ENCODE measurements at regions not wholly inside any gene's neighbourhood (a gene's known extent, or its start where the extent isn't known, plus 50 kb on each side); places are given as distances from the start of the nearest gene placed in this dataset.

GRCh38 chr7:45993621-45994020, 72.5 kb upstream of the IGFBP3 start:
- no peaks in the 10 kb centered on the region for H3K36me3 ChIP-seq (ENCODE audit: insufficient read depth, low read length)
- DNase-seq (ENCODE audit: low spot score), result no peak
- no peaks in the 10 kb centered on the region for H4K20me1 ChIP-seq (ENCODE audit: insufficient read depth, low read length)
- intact Hi-C loops (cut with micrococcal nuclease; ENCODE audit: unreplicated experiment), result no loop called here
- H3K27ac ChIP-seq (ENCODE audit: low read depth, low read length, poor library complexity, severe bottlenecking), result no peak overlapping the region
- 0 out of 2 replicates have a peak, but pooled peaks cover 10% of the 10 kb centered on the region for H3K9me3 ChIP-seq (ENCODE audit: low read length)
- POLR2A ChIA-PET, result interaction anchor here (0.7 to 1.4 kb wide), 3 partner anchors 9 to 34 kb away, joined by 3 to 5 read pairs (median 5); no protein-coding TSS in a partner anchor
- no peak overlapping the region for H3K4me3 ChIP-seq (ENCODE audit: low read depth, low read length, poor library complexity, severe bottlenecking)
- H2AFZ ChIP-seq (ENCODE audit: low read length), result no peak overlapping the region
- no peaks in the 10 kb centered on the region for H3K79me2 ChIP-seq (ENCODE audit: insufficient read depth, low read depth, low read length)
- CTCF ChIA-PET (ENCODE audit: unreplicated experiment), result no interaction called here
- TF ChIP-seq CTCF (conservative IDR thresholded peaks at IDR 0.05; ENCODE audit: low read length), result no peak
- TF ChIP-seq EZH2phosphoT487 (IDR thresholded peaks at IDR 0.05; ENCODE audit: borderline replicate concordance, low read depth, low read length), result no peak
- no peaks in the 10 kb centered on the region for H3K4me1 ChIP-seq (ENCODE audit: insufficient read depth, low read length, poor library complexity, severe bottlenecking)
- H3K9me2 ChIP-seq (ENCODE audit: insufficient read depth, low read length), result no peaks in the 10 kb centered on the region
- no TSS peak for BruUV-seq (replicated peaks)
- no peak overlapping the region for H3K4me2 ChIP-seq (ENCODE audit: low read length)

- ChIA-PET CTCF (ENCODE audit: unreplicated experiment) (no interaction called here), POLR2A (interaction anchor here (1.4 kb wide), 1 partner anchor 9 kb away, joined by 5 read pairs; no protein-coding TSS in a partner anchor)
- Histone ChIP-seq H3K36me3 (ENCODE audit: insufficient read depth, low read length) (no peaks in the 10 kb centered on the region), H2AFZ (ENCODE audit: low read length) (no peak overlapping the region), H3K4me1 (ENCODE audit: insufficient read depth, low read length, poor library complexity, severe bottlenecking) (no peaks in the 10 kb centered on the region), H3K9me2 (ENCODE audit: insufficient read depth, low read length) (no peaks in the 10 kb centered on the region), H3K9me3 (ENCODE audit: low read length) (0 out of 2 replicates have a peak, but pooled peaks cover 10% of the 10 kb centered on the region), H3K4me2 (ENCODE audit: low read length) (no peak overlapping the region), H4K20me1 (ENCODE audit: insufficient read depth, low read length) (no peaks in the 10 kb centered on the region), H3K79me2 (ENCODE audit: insufficient read depth, low read depth, low read length) (no peaks in the 10 kb centered on the region), H3K4me3 (ENCODE audit: low read depth, low read length, poor library complexity, severe bottlenecking) (no peak overlapping the region), H3K27ac (ENCODE audit: low read depth, low read length, poor library complexity, severe bottlenecking) (no peak overlapping the region)
- intact Hi-C loops (cut with micrococcal nuclease; ENCODE audit: unreplicated experiment), result no loop called here
- TF ChIP-seq EZH2phosphoT487 (IDR thresholded peaks at IDR 0.05; ENCODE audit: borderline replicate concordance, low read depth, low read length) (no peak), CTCF (conservative IDR thresholded peaks at IDR 0.05; ENCODE audit: low read length) (no peak)
- BruUV-seq (replicated peaks), result no TSS peak
- no peak for DNase-seq (ENCODE audit: low spot score)
Observed at GRCh38 chr7:45992826-45993225, 71.8 kb upstream of the IGFBP3 start.

- no peaks in the 10 kb centered on the region for H3K79me2 ChIP-seq (ENCODE audit: insufficient read depth, low read depth, low read length)
- no peak for DNase-seq (ENCODE audit: low spot score)
- H3K27ac ChIP-seq (ENCODE audit: low read depth, low read length, poor library complexity, severe bottlenecking), result no peak overlapping the region
- no peaks in the 10 kb centered on the region for H3K4me1 ChIP-seq (ENCODE audit: insufficient read depth, low read length, poor library complexity, severe bottlenecking)
- H3K9me2 ChIP-seq (ENCODE audit: insufficient read depth, low read length), result no peaks in the 10 kb centered on the region
- no TSS peak for BruUV-seq (replicated peaks)
- H3K36me3 ChIP-seq (ENCODE audit: insufficient read depth, low read length), result no peaks in the 10 kb centered on the region
- H2AFZ ChIP-seq (ENCODE audit: low read length), result no peak overlapping the region
- CTCF ChIA-PET (ENCODE audit: unreplicated experiment), result no interaction called here
- POLR2A ChIA-PET, result no interaction called here
- H3K9me3 ChIP-seq (ENCODE audit: low read length), result no peaks in the 10 kb centered on the region
- H4K20me1 ChIP-seq (ENCODE audit: insufficient read depth, low read length), result no peaks in the 10 kb centered on the region
- TF ChIP-seq CTCF (conservative IDR thresholded peaks at IDR 0.05; ENCODE audit: low read length) (no peak), EZH2phosphoT487 (IDR thresholded peaks at IDR 0.05; ENCODE audit: borderline replicate concordance, low read depth, low read length) (no peak)
- no peak overlapping the region for H3K4me3 ChIP-seq (ENCODE audit: low read depth, low read length, poor library complexity, severe bottlenecking)
- no peak overlapping the region for H3K4me2 ChIP-seq (ENCODE audit: low read length)
- intact Hi-C loops (cut with micrococcal nuclease; ENCODE audit: unreplicated experiment), result no loop called here
Observed at GRCh38 chr7:45990276-45990675, 69.2 kb upstream of the IGFBP3 start.
